Hematopoietic multipotent progenitor cell treated with erythropoietin and hydrocortisone succinate and interleukin-3 and kit ligand, for 4 days (in vitro differentiated cells): ENCODE measurements at regions not wholly inside any gene's neighbourhood (a gene's known extent, or its start where the extent isn't known, plus 50 kb on each side); places are given as distances from the start of the nearest gene placed in this dataset.
"Not testable (repeated sequence)": the region's sequence is repeated elsewhere in the genome, so short reads cannot be mapped to it uniquely, and the experiment has no call there.

Experiments
- DNase-seq: peaks from one replicate; pipeline ENCODE4 v3.0.0-alpha.2; 2015

DNA sequence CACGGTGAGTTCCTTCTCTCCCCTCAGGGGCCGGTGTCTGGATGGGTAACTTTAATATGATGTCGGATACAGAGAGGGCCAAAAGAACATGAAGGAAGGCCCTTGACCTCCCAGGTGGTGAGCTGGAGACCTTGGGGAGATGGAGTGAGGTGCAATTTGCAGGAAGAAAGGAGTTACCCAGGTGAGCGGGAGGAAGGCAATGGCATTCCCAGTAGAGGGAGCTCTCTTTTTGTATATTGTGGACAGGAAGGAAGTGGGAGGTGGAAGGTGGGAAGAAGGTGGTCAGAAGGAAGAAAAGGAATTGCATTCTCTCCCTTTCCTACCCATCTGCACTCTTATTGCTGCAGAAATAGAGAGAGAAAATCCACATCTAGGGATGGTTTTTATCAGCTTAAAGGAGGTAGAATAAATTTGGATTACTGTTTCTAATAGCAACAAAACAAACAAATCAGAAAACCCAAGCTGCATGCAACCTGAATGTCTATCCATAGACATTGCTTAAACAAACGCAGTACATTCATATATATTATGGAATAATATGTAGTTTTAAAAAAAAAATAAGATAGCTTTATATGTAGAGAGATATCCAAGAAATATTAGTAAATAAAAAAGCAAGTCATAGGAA, 169.0 kb upstream of the TSC22D2 start:
- DNase-seq = no peak

DNA sequence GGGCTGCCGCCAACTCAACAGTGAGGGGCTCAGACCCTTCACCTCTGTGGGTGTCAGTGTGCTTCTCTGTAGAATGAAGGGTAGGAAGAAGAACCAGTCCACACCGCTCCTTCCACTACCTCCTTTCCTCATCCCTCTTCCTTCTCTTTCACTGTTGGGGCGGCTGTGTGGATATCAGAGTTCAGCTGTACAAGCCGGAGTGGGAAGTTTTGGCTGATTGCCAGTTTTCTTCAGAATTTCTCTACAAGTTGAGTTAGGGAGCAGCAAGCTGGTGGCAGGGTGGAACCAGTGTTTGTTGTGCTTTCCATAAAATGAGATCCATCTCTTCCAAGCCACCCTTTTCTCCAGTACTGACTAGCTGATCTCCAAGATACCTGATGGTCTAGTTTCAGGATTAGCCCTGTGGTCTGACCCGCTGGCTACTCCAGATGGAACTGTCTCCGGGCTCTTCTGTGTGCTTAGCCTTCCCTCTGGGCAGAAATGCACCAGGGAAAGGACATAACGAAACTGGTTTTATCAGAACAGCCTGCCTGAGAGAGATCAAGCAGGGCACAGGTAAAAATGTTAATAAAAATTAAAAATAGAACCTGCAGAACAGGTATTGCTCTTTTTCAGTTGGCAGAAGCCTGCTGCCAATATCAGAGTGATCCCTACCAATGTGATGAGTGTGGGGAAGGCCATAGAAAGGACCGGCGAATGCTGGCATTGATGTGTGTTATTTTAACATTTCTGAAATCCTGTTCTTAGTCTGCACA, 169.9 kb upstream of the TSC22D2 start:
- no peak for DNase-seq

GRCh38 chr3:150237490-150237889, 170.6 kb upstream of the TSC22D2 start:
- DNase-seq = no peak

DNA sequence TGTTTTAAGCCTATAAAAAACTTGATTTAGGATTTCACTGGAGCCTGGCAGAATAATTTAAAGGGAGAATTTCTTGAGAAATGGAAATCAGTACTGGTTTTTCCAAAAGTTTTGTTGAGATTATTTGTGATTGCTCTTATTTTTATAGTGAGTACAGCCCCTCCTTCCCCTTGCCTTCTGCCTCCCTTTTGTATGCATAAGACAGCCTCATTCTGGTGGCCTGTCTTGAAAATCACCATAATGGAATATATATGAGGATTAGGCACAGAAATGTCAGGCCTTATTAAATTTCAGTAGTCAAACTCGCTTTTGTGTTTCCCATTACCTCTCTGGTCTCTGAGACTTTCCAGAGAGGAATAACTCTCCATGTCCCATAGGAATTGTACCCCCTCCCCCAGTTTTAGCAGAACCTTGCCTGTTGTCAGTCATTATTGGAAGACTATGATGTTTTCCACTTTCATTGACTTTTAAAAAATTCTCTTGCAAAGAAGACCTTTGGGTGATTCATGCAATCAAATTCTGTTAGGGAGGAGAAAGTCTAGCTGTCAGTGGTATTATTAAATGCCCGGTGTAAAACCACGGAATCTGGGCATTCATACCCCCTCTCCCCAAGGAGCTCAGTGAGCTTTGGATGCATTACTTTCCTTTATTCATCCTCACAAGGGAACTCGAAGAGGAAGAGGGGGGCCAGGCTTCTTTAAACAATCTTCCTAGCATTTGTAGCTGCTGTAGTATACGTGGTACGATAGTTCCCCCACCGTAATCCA, 171.6 kb upstream of the TSC22D2 start:
- DNase-seq = no peak

- DNase-seq = no peak
Observed at GRCh38 chr3:150235799-150236198, 172.3 kb upstream of the TSC22D2 start.

- no peak for DNase-seq
Observed at GRCh38 chr3:150232992-150233451, 175.1 kb upstream of the TSC22D2 start.

DNA sequence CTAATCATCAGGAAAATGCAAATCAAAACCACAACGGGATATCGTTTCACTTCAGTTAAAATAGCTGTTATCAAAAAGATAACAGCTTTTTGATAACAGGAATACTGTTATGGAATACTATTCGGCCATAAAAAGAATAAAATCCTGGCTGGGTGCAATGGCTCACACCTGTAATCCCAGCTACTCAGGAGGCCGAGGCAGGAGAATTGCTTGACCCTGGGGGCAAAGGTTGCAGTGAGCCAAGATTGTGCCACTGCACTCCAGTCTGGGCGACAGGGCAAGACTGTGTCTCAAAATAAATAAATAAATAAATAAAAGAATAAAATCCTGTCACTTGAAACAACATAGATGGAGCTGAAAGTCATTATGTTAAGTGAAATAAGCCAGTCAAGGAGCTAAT, 178.1 kb upstream of the TSC22D2 start:
- no peak for DNase-seq

DNA sequence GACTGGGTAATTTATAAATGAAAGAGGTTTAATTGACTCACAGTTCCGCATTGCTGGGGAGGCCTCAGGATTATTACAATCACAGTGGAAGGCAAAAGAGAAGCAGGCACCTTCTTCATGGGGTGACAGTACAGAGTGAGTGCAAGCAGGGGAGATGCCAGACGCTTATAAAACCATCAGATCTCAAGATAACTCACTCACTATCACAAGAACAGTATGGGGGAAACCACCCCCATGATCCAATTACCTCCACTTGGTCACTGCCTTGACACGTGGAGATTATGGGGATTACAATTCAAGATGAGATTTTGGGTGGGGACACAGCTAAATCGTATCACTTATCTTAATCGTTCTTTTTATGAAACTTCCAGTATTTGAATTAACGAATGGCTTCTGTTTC, 179.5 kb upstream of the TSC22D2 start:
- not testable (repeated sequence) for DNase-seq

- peak; percentile 92 for DNase-seq
Observed at GRCh38 chr3:150227839-150228238, 180.3 kb upstream of the TSC22D2 start.

- DNase-seq = no peak
Observed at GRCh38 chr3:150225986-150226385, 182.1 kb upstream of the TSC22D2 start.

- DNase-seq = no peak
Observed at GRCh38 chr3:150223558-150223957, 184.5 kb upstream of the TSC22D2 start.

- peak; percentile 10 for DNase-seq
Observed at GRCh38 chr3:150222691-150223489, 185.2 kb upstream of the TSC22D2 start.

- no peak for DNase-seq
Observed at GRCh38 chr3:150221904-150222523, 186.1 kb upstream of the TSC22D2 start.

- no peak for DNase-seq
Observed at GRCh38 chr3:150220799-150221198, 187.3 kb upstream of the TSC22D2 start.

GRCh38 chr3:150220041-150220440, 188.1 kb upstream of the TSC22D2 start:
- DNase-seq = no peak

- no peak for DNase-seq
Observed at GRCh38 chr3:150218841-150219240, 189.3 kb upstream of the TSC22D2 start.

- DNase-seq = no peak
Observed at GRCh38 chr3:150218236-150218635, 189.9 kb upstream of the TSC22D2 start.

GRCh38 chr3:150217691-150218090, 190.4 kb upstream of the TSC22D2 start:
- no peak for DNase-seq

DNA sequence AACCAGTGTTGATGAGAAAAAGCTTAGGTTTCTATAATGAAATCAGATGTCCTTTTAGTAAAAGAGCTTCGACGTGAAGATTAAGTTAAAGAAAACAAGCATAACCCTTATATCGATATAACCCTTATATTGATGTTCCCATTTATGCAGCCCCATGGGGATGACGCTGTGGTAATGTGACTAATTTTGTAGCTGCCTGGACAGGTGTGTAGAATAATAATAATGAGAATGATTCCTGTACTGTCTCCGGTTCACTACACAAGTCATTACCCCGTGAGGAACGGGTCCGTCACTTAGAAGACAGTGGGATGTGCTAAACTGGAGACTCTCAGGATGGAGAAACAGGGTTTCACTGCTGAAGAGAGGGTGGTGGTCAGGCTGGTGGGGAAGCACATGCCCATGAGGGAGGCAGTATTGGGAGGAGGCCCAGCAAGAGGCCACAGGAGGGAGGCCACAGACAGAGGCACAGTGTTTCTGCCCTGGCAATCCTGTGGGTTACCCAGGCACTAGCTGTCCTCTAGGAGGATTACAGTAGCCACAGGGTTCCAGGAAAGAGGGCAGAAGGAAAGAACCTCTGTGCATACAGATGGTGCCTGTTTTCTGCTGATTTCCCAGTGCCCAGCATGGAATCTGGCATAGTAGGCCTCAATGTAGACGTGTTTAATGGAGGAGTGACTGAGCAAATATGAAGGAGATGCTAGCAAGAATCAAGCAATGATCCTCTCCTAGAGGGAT, 191.1 kb upstream of the TSC22D2 start:
- DNase-seq = no peak

- DNase-seq = peak; percentile 11
Observed at GRCh38 chr3:150216041-150216811, 191.9 kb upstream of the TSC22D2 start.

- DNase-seq = no peak
Observed at GRCh38 chr3:150215616-150216015, 192.5 kb upstream of the TSC22D2 start.
